GM20000 (cell line): ENCODE measurements at regions not wholly inside any gene's neighbourhood (a gene's known extent, or its start where the extent isn't known, plus 50 kb on each side); places are given as distances from the start of the nearest gene placed in this dataset.

Source experiments
- DNase-seq: peaks from one replicate; pipeline ENCODE4 v3.0.0; 2012; ENCODE audit warnings: low spot score
- CTCF ChIP-seq: IDR thresholded peaks from 2 replicates; pipeline ENCODE4 v1.5.1; 2012; ENCODE audit warnings: mild to moderate bottlenecking, control low read depth; ENCODE audit errors: extremely low read depth, missing control alignments

GRCh38 chr9:31236344-31236743 is 1148.1 kb upstream of the ACO1 start:
- no peak for DNase-seq
- TF ChIP-seq CTCF = no peak

- no peak for DNase-seq
- TF ChIP-seq CTCF = no peak
Observed at GRCh38 chr9:31243386-31243785, 1141.1 kb upstream of the ACO1 start.

GRCh38 chr9:31248156-31248555 is 1136.3 kb upstream of the ACO1 start:
- DNase-seq = no peak
- no peak for TF ChIP-seq CTCF

GRCh38 chr9:31251386-31251785 is 1133.1 kb upstream of the ACO1 start:
- no peak for TF ChIP-seq CTCF
- no peak for DNase-seq

- no peak for DNase-seq
Observed at GRCh38 chr9:31253800-31254762, 1130.4 kb upstream of the ACO1 start.

GRCh38 chr9:31255211-31255610 is 1129.2 kb upstream of the ACO1 start:
- no peak for TF ChIP-seq CTCF
- no peak for DNase-seq

More at GRCh38 chr9:31253800-31254762, 1130.4 kb upstream of the ACO1 start:
- TF ChIP-seq CTCF = no peak

GRCh38 chr9:31259824-31260223 is 1124.6 kb upstream of the ACO1 start:
- DNase-seq = no peak
- no peak for TF ChIP-seq CTCF
